A549 (cell line): ENCODE measurements at regions not wholly inside any gene's neighbourhood (a gene's known extent, or its start where the extent isn't known, plus 50 kb on each side); places are given as distances from the start of the nearest gene placed in this dataset.
A peak's percentile ranks its signal among the peaks of the same experiment; 100 is the strongest.

Source experiments
- ATAC-seq, 2 experiments: fragments of 200-7000 bp in 1 of 2; fragments of >200 bp in 1 of 2; cut with Nextera tagmentation in 1 of 2; cut with Tn5 transposase in 1 of 2; 3 replicates each; pipeline versions ENCODE4 v1.8.0 to v1.9.1; 2018 to 2020; ENCODE audit warnings: mild to moderate bottlenecking in 1 of 2, moderate library complexity in 1 of 2
- CTCF ChIA-PET: fragments of 300-600 bp; sonication (Branson Sonifier 250); formaldehyde crosslinking; extraction: SDS; loops from one replicate; lab custom pipeline; 2021; ENCODE audit warnings: antibody characterized with exemption, inconsistent platforms; lab: Yijun Ruan, JAX
- POLR2A ChIA-PET: fragments of 350-600 bp; formaldehyde crosslinking; extraction: SDS; loops from one replicate; lab custom pipeline; 2021; ENCODE audit warnings: antibody characterized with exemption, inconsistent platforms; lab: Yijun Ruan, JAX
- DNase-seq, 2 experiments: peaks; one replicate each; pipeline versions ENCODE4 v3.0.0 to v3.0.0-alpha.2; 2011 to 2016; ENCODE audit warnings: low read depth in 1 of 2, low spot score in 1 of 2
- FAIRE-seq: peaks from 2 replicates; lab custom pipeline; 2011; peaks lifted over from hg19 to GRCh38; lab: Jason Lieb, UNC
- H3K27ac ChIP-seq, 2 experiments: fragments of >200 bp; sonication (Bioruptor Twin); formaldehyde crosslinking; 3 replicates each; pipeline ENCODE4 v1.5.1; 2016 to 2017
- H3K4me1 ChIP-seq: fragments of >200 bp; sonication (Bioruptor Twin); formaldehyde crosslinking; 3 replicates; pipeline ENCODE4 v1.6.1; 2016
- H3K4me2 ChIP-seq: fragments of >200 bp; sonication (Bioruptor Twin); formaldehyde crosslinking; 3 replicates; pipeline ENCODE4 v1.6.1; 2016
- H3K4me3 ChIP-seq: fragments of >200 bp; sonication (Bioruptor Twin); formaldehyde crosslinking; 3 replicates; pipeline ENCODE4 v1.5.1; 2016
- H3K9me3 ChIP-seq: fragments of >200 bp; sonication (Bioruptor Twin); formaldehyde crosslinking; 3 replicates; pipeline ENCODE4 v1.6.1; 2016
- BHLHE40 ChIP-seq: IDR thresholded peaks from 2 replicates; pipeline ENCODE4 v1.6.1; 2012; ENCODE audit warnings: low read depth, low read length, inconsistent platforms
- CTCF ChIP-seq: fragments of >200 bp; sonication (Bioruptor Twin); formaldehyde crosslinking; IDR thresholded peaks from 3 replicates; pipeline ENCODE4 v1.5.1; 2016
- E2F6 ChIP-seq: IDR thresholded peaks from 2 replicates; pipeline ENCODE4 v1.6.1; 2012; ENCODE audit warnings: low read depth, borderline replicate concordance
- EHF ChIP-seq: fragments of 250-450 bp; sonication (Bioruptor Pico); IDR thresholded peaks from 2 replicates; pipeline ENCODE4 v1.5.0; 2020; ENCODE audit warnings: mild to moderate bottlenecking
- EP300 ChIP-seq, 2 experiments: fragments of >200 bp; sonication (Bioruptor Twin); formaldehyde crosslinking; IDR thresholded peaks; 2 replicates in 1 of 2; 3 replicates in 1 of 2; pipeline ENCODE4 v1.6.1; 2016 to 2017
- ESRRA ChIP-seq: fragments of 150-350 bp; IDR thresholded peaks from 2 replicates; pipeline ENCODE4 v1.6.1; 2014; ENCODE audit warnings: mild to moderate bottlenecking, low read length, borderline replicate concordance
- FOSB ChIP-seq: fragments of 250-450 bp; sonication (Bioruptor Pico); IDR thresholded peaks from 2 replicates; pipeline ENCODE4 v1.5.0; 2020; ENCODE audit warnings: mild to moderate bottlenecking, moderate library complexity
- FOXS1 ChIP-seq: fragments of 250-450 bp; sonication (Bioruptor Pico); IDR thresholded peaks from 2 replicates; pipeline ENCODE4 v1.5.0; 2020; ENCODE audit warnings: mild to moderate bottlenecking, moderate library complexity
- GATA3 ChIP-seq: IDR thresholded peaks from 2 replicates; pipeline ENCODE4 v1.6.1; 2012; ENCODE audit warnings: borderline replicate concordance
- HDAC2 ChIP-seq: fragments of 200-600 bp; sonication (generic); IDR thresholded peaks from 2 replicates; pipeline ENCODE4 v1.6.1; 2016
- HES2 ChIP-seq: fragments of >200 bp; sonication (Bioruptor Twin); formaldehyde crosslinking; IDR thresholded peaks from 2 replicates; pipeline ENCODE4 v1.6.1; 2016
- JUN ChIP-seq, 2 experiments: fragments of >200 bp; sonication (Bioruptor Twin); formaldehyde crosslinking; IDR thresholded peaks; 2 replicates in 1 of 2; 3 replicates in 1 of 2; pipeline ENCODE4 v1.6.1; 2016 to 2017
- KDM1A ChIP-seq: fragments of 200-600 bp; sonication (generic); IDR thresholded peaks from 2 replicates; pipeline ENCODE4 v1.6.1; 2016; ENCODE audit warnings: low read depth, mild to moderate bottlenecking
- KDM5A ChIP-seq: fragments of 200-600 bp; sonication (generic); IDR thresholded peaks from 2 replicates; pipeline ENCODE4 v1.6.1; 2016; ENCODE audit warnings: antibody characterized with exemption, mild to moderate bottlenecking
- MAFK ChIP-seq: fragments of 450-650 bp; IDR thresholded peaks from 2 replicates; pipeline ENCODE4 v1.6.1; 2014; ENCODE audit not compliant: partially characterized antibody
- NFE2L2 ChIP-seq: fragments of 150-350 bp; conservative IDR thresholded peaks from 2 replicates; pipeline ENCODE4 v1.6.1; 2014; ENCODE audit warnings: low read length
- NPAS2 ChIP-seq: fragments of 250-450 bp; sonication (Bioruptor Pico); IDR thresholded peaks from 2 replicates; pipeline ENCODE4 v1.8.0; 2022; ENCODE audit warnings: mild to moderate bottlenecking, moderate library complexity, borderline replicate concordance
- NR3C1 ChIP-seq: fragments of >200 bp; sonication (Bioruptor Twin); formaldehyde crosslinking; IDR thresholded peaks from 3 replicates; pipeline ENCODE4 v1.6.1; 2017
- PHF8 ChIP-seq: fragments of 200-600 bp; sonication (generic); IDR thresholded peaks from 2 replicates; pipeline ENCODE4 v1.6.1; 2016; ENCODE audit warnings: low read depth, mild to moderate bottlenecking, antibody characterized with exemption, moderate library complexity, borderline replicate concordance
- RAD21 ChIP-seq, 2 experiments: fragments of >200 bp in 1 of 2; sonication (Bioruptor Twin) in 1 of 2; formaldehyde crosslinking in 1 of 2; IDR thresholded peaks in 1 of 2; conservative IDR thresholded peaks in 1 of 2; 2 replicates in 1 of 2; 3 replicates in 1 of 2; pipeline ENCODE4 v1.6.1; 2012 to 2018; ENCODE audit warnings: inconsistent platforms in 1 of 2
- RARB ChIP-seq: fragments of 250-450 bp; sonication (Bioruptor Pico); IDR thresholded peaks from 2 replicates; pipeline ENCODE4 v1.8.0; 2021; ENCODE audit warnings: mild to moderate bottlenecking, moderate library complexity
- SMC3 ChIP-seq: fragments of >200 bp; sonication (Bioruptor Twin); formaldehyde crosslinking; IDR thresholded peaks from 3 replicates; pipeline ENCODE4 v1.6.1; 2018; ENCODE audit warnings: inconsistent platforms
- SREBF2 ChIP-seq: fragments of 450-650 bp; IDR thresholded peaks from 2 replicates; pipeline ENCODE4 v1.6.1; 2014; ENCODE audit warnings: mild to moderate bottlenecking, moderate library complexity
- TP53 ChIP-seq: fragments of 250-450 bp; sonication (Bioruptor Pico); IDR thresholded peaks from 2 replicates; pipeline ENCODE4 v1.5.0; 2021; ENCODE audit warnings: mild to moderate bottlenecking, moderate library complexity
- ZFP36 ChIP-seq: fragments of 450-650 bp; IDR thresholded peaks from 2 replicates; pipeline ENCODE4 v1.6.1; 2014; ENCODE audit warnings: borderline replicate concordance; ENCODE audit not compliant: partially characterized antibody
- ZSCAN20 ChIP-seq: fragments of 250-450 bp; sonication (Bioruptor Pico); IDR thresholded peaks from 2 replicates; pipeline ENCODE4 v1.8.0; 2022; ENCODE audit warnings: mild to moderate bottlenecking, moderate library complexity
- WGBS: methylation state at CpG from one replicate; pipeline ENCODE4 v1.1.6; 2017; ENCODE audit errors: missing lambda C conversion rate; 5-methylcytosine and 5-hydroxymethylcytosine counted together
- TF ChIP-seq, protein P1 (sequence below): fragments of >200 bp; sonication (Bioruptor Twin); formaldehyde crosslinking; IDR thresholded peaks from 3 replicates; pipeline ENCODE4 v1.6.1; 2016

- ChIA-PET POLR2A (no interaction called here), CTCF (no interaction called here)
- H3K4me2 ChIP-seq, result no peak overlapping the region
- ATAC-seq (no peak), DNase-seq (no peak), FAIRE-seq (no peak)
- 45% methylated on average over 7 of the region's 7 CpGs for WGBS
- H3K9me3 ChIP-seq, result no peaks in the 10 kb centered on the region
- TF ChIP-seq CTCF, result no peak
- no peak for TF ChIP-seq ESRRA
- no peak for TF ChIP-seq E2F6
- TF ChIP-seq HES2, result no peak
- TF ChIP-seq FOXS1 (CRISPR knock-in tag), result no peak
- TF ChIP-seq ZFP36, result no peak
- no peak for TF ChIP-seq SMC3
- no peak for TF ChIP-seq BHLHE40
- TF ChIP-seq ZSCAN20 (CRISPR knock-in tag), result no peak
- TF ChIP-seq NPAS2 (CRISPR knock-in tag), result no peak
- no peak for TF ChIP-seq PHF8
- TF ChIP-seq FOSB (CRISPR knock-in tag), result no peak
- TF ChIP-seq JUN (IDR thresholded peaks at IDR 0.05), result no peak
- TF ChIP-seq, protein P1, sequence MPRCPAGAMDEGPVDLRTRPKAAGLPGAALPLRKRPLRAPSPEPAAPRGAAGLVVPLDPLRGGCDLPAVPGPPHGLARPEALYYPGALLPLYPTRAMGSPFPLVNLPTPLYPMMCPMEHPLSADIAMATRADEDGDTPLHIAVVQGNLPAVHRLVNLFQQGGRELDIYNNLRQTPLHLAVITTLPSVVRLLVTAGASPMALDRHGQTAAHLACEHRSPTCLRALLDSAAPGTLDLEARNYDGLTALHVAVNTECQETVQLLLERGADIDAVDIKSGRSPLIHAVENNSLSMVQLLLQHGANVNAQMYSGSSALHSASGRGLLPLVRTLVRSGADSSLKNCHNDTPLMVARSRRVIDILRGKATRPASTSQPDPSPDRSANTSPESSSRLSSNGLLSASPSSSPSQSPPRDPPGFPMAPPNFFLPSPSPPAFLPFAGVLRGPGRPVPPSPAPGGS, result no peak
- no peak for TF ChIP-seq KDM1A
- no peak for TF ChIP-seq TP53 (CRISPR knock-in tag)
- TF ChIP-seq EHF (CRISPR knock-in tag), result no peak
- no peak for TF ChIP-seq SREBF2
- no peak for TF ChIP-seq KDM5A
- H3K27ac ChIP-seq, result no peak overlapping the region
- no peak overlapping the region for H3K4me3 ChIP-seq
- no peaks in the 10 kb centered on the region for H3K4me1 ChIP-seq
Measured at GRCh38 chr2:35887146-35887545, 468.4 kb upstream of the CRIM1 start.

- ATAC-seq, result no peak
- 50% methylated on average over 4 of the region's 4 CpGs for WGBS
- ChIA-PET POLR2A (no interaction called here), CTCF (no interaction called here)
- no peak for FAIRE-seq
- Histone ChIP-seq H3K4me3 (no peak overlapping the region), H3K27ac (no peak overlapping the region), H3K4me2 (no peak overlapping the region), H3K4me1 (no peaks in the 10 kb centered on the region), H3K9me3 (no peaks in the 10 kb centered on the region)
- no peak for DNase-seq
- TF ChIP-seq MAFK, result no peak
Measured at GRCh38 chr2:35873921-35874320, 481.7 kb upstream of the CRIM1 start.

GRCh38 chr2:35871672-35872071 lies 483.9 kb upstream of the CRIM1 start:
- POLR2A ChIA-PET, result no interaction called here
- Histone ChIP-seq H3K27ac (no peak overlapping the region), H3K4me2 (no peak overlapping the region), H3K4me3 (no peak overlapping the region), H3K9me3 (no peaks in the 10 kb centered on the region), H3K4me1 (no peaks in the 10 kb centered on the region)
- WGBS, result 49% methylated on average over 8 of the region's 8 CpGs
- peak; percentile 70 to 77; a peak in 2 of 6 replicates for ATAC-seq
- no peak for TF ChIP-seq NR3C1
- no peak for TF ChIP-seq HDAC2
- TF ChIP-seq RAD21 (conservative IDR thresholded peaks at IDR 0.05 in 1 of 2, IDR thresholded peaks at IDR 0.05 in 1 of 2), result peak; percentile 34 to 56; a peak in 2 of 5 replicates
- TF ChIP-seq NFE2L2, result no peak
- no peak for TF ChIP-seq EP300 (IDR thresholded peaks at IDR 0.05)
- no peak for TF ChIP-seq GATA3
- TF ChIP-seq CTCF, result peak; percentile 19; the same call in 2 of the 3 replicates
- no peak for TF ChIP-seq RARB (CRISPR knock-in tag)
- no peak for TF ChIP-seq ZSCAN20 (CRISPR knock-in tag)
- TF ChIP-seq, all 56 proteins: peak for 2
- CTCF ChIA-PET, result interaction anchor here (0.9 to 2.3 kb wide), 6 partner anchors 38 to 914 kb away, joined by 3 to 7 read pairs (median 4); no protein-coding TSS in a partner anchor
- DNase-seq, result peak; percentile 4 to 29
- FAIRE-seq, result peak; percentile 74
